HG03159 (cell line): ENCODE measurements at regions not wholly inside any gene's neighbourhood (a gene's known extent, or its start where the extent isn't known, plus 50 kb on each side); places are given as distances from the start of the nearest gene placed in this dataset.
A peak's percentile ranks its signal among the peaks of the same experiment; 100 is the strongest.

Experiments used
- ATAC-seq: cut with Tn5 transposase; IDR thresholded peaks from one replicate; pipeline ENCODE4 v1.9.1; 2021; ENCODE audit warnings: mild to moderate bottlenecking, moderate library complexity; ENCODE audit not compliant: unreplicated experiment

DNA sequence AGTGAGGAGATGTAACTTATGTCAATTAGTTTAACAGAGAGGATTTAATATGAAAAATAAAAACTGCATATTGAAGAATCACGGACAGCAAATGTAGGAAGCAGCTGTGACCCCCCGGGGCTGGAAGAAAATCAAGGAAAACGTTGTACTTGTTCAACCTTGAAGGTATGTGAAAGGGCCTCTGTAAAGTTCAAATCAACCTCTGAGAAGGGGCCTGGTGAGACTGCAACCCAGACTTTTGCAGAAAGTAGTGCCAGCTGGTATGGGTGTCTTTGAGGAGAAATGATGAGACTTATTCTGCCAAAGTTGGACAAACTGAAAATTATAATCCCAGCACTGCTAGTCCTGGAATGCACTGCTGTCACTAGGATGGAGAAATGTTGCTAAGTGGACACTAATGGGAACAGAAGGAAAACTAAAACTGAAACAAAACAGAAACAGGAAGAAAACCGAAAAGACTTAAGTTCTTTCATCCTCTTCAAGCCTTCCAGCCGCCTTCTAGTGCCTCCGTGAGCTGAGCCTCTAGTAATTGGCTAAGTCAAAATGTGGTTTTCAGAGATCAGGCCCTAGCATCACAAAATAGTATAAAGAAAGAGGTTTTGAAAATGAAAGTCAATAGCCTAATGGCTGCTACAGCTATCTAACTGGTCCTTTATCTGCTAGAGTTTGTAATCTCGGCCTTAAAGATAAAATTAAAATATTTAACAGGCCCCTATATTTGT, 253.7 kb upstream of the SORCS1 start:
- ATAC-seq: peak; percentile 64

DNA sequence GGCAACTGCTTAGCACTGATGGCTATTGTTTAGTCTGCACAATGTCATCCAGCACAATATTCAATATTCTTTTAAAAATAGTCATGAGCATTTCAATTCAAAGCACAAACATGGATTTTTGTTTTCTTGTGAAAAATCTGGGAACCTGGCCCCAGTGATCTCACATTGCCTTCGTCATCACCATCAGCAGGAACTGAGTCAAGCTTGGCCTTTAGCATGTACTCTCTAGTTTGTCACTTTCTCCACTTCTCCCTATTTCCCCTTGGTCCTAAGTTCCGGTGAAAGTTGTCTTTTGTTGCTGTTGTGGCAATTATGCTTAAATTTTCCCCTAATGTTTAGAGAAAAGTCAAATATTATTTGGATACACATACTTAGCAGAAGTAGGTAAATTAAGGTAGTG, 252.9 kb upstream of the SORCS1 start:
- ATAC-seq: no peak

DNA sequence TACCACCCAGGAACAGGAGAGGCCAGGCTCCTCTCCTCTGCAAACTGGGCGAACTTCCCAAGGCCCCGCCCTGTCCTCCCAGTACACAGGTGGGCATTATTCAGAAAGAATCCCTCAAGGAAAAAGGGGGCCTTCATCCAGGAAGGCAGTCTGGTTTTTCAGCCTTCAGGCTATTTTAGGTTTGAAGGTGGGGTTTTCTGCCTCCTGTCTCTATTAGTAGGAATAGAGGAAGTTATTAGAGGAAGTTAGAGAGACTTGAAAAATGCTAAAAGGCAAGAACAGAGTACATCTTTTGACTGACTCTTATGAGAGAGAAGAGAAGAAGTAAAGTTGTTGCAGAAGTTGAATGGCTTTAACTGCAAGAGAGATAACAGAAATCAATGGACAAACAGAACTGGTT, 250.9 kb upstream of the SORCS1 start:
- ATAC-seq: peak; percentile 52

DNA sequence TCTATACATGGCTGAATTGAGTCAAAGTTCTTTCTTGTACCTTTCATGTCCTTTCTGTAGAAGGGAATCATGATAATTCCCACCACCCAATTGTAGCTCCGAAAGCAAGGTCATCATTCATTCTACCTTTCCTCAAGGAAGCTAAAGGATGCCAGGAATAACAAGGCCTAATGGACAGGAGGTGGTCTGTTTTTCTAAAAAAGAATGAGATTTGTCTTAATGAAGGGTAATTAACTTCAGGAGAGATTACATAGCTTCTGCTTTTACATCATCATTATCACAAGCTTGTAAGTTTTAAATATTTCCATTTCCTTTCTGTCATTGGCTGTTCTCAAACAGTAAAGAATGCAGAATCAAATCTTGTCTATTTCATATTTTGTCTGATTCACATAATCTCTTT, 249.5 kb upstream of the SORCS1 start:
- ATAC-seq: no peak

DNA sequence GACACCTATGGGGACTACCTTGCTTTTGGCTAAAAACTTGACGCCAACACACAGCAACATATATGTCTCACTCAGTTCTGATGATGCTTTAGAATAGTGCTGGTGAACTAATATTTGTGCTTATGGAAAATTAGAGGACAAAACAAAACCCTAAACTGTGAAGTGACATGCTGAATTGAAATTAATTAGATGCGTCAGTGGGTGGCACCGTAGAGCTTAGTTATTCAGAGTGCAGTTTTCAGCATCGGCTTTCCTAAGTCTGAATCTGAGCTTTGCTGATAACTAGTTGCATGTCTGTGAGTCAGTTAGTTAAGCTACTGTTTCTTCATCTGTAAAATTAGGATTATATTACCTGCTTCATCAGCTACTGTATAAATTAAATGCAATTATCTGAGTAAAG, 245.0 kb upstream of the SORCS1 start:
- ATAC-seq: peak; percentile 76

DNA sequence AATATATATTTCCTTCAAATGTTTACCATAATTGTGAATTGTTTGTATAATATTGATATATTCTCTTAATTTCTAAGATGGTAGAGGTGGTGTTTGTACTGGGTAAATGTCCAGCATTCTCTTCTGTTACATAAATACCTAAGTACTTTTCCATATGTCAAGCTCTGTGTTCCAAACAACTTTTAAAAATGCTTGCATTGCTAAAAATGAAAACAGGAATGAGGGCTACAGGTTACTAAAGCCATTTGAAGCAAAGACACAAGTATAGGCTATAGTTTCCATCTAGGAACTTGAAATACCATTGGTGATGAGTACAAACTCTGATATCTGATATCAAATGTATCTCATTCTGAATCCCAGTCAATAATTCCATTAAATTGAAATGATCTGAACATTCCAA, 233.6 kb upstream of the SORCS1 start:
- no peak for ATAC-seq

DNA sequence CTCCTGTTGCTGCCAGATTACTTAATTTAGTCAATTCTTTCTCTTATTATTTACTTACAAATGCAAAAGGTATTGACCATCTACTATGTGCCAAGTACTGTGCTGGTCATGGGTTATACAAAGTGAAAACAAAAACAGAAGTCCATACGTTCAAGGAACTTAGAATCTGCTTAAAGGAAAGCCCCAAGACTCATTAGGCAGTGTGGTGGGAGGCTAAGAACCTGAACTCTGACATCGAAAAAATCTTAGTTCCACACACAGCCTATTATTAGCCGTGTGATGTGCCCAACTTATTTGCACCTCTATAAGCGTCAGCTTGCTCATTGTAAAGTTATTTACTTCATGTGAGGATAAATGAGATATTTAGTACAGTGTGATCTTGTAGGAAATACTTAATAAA, 227.4 kb upstream of the SORCS1 start:
- ATAC-seq: no peak

DNA sequence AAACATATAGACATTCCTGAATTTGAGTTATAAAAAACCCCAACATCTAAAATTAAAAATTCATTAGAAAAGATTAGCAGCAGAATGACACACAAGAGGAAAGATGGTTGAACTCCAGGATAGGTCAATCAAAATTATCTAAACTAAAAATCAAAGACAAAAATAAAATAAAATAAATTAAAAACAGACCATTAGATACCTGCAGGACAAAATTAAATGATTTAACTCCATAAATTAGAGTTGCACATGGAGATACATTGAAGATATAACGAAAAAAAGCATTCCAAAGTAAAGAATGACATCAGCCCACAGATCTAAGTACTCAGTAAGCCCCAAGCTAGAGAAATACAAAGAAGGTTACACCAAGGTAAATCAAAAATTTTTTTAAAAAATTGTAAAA, 226.1 kb upstream of the SORCS1 start:
- ATAC-seq: no peak

DNA sequence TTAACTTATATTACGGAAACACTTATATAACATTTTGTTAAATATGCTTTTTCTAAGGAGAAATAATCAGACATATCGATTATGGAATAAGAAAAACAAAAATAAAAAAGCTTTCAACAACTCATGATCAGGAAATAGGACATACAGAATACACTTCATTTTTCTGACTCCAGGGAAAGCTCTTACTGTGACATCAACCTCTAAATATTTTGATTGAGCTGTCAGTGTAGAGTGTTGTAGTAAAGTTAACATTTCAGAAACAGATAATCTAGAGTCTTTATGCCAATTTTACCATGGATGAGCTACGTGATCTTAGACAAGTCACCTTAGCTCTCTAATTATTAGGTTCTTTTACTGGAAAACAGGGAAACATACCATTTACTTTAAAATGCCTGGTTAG, 218.9 kb upstream of the SORCS1 start:
- ATAC-seq: no peak

DNA sequence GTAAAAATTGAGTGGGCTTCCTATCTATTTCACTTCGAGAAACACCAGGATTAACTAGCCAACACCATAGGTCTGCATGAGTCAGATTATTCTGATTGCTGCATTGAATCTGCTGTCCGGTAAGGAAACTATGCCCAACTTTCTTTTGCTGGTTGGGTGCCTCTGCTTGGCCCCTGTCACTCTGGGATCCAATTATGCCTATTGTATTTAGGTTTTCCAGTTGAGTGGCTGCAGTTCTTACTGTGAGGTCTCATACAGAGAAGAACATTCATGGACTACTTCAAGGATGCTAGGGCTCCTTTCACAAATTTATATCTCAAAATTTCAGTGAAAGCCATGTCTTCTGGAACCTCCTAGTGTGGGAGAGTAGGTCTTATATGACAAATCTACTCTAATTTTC, 215.1 kb upstream of the SORCS1 start:
- ATAC-seq: no peak

DNA sequence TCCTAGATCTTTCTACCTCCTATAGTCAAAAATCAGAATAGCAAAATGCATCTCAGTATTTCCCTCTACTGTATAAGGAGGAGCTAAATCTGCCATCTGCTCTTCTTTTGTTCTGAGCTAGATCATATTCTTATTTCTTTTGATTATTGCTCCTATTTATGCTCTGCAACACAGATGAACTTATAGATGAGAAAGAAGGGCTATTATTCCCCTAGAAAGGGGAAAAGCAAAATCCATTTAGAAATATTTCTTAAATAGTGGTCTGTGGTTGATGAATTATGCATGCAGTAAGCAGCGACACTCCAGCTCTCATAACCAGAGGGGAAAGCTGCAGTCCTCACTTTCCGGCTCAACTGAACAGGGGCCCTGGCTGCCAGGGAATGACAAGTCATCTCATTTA, 207.3 kb upstream of the SORCS1 start:
- no peak for ATAC-seq

DNA sequence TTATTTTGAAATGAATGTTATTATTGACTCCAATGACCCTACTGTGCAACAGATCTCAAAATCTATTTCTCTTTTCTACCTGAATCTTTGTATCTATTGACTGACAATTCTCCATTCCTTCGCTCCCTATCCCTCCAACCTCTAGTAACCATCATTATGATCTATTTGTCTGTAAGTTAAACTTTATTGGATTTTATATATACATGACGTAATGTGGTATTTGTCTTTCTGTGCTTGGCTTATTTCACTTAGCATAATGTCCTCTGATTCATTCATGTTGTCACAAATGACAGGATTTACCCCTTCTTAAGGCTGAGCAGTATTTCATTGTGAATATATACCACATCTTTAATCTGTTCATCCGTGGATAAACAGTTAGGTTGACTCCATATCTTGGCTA, 200.4 kb upstream of the SORCS1 start:
- no peak for ATAC-seq

DNA sequence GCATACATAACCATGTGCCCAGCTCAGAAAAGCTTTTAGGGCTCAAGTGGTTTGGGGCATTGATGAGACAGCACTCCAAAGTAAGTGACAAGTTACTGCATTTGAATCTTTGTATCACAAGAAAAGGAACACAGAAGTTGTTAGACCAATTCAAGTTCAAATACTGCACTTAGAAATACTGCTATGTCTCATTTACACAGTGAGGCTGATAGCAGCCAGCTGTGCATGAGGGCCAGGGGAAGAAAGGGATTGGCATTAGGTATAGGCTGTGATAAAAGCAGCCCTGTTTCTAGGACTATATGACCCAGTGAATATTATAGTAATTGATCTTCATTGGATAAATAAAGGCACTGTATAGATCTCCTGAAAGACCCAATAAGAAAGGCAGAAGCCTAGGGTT, 197.8 kb upstream of the SORCS1 start:
- no peak for ATAC-seq

DNA sequence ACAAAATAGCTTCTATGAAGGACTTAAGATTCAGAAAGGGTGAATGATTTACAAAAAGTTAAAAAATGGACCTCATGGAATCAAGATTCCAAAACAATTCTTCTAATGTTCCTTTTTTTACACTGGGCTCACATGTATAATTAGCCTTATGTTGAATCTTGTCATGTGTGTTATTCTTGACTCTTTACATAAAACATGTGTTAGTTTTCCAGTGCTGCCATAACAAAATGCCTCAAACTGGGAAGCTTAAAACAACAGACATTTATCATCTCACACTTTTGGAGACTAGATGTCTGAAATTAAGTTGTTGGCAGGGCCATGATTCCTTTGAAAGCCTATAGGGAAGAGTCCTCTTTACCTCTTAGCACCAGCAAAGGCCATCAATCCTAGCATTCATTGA, 192.5 kb upstream of the SORCS1 start:
- no peak for ATAC-seq

DNA sequence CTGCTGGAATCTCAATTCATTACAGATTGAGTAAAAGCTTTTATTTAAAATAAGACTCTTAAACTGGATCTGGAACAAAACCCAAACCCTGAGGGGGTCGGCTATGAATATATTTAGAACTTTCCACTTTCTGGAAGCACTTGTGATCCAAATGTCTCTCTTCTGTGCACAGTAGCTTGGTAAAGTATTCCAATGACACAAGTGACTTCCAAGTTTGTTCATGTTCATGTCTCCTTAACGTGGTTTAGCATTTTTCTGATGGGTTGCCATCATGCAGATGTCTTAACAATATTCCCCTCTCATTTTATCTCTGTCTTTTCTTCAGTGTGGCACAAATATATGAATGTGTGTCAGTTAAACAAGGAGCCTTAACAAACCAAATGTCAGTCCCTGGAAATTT, 191.9 kb upstream of the SORCS1 start:
- no peak for ATAC-seq

DNA sequence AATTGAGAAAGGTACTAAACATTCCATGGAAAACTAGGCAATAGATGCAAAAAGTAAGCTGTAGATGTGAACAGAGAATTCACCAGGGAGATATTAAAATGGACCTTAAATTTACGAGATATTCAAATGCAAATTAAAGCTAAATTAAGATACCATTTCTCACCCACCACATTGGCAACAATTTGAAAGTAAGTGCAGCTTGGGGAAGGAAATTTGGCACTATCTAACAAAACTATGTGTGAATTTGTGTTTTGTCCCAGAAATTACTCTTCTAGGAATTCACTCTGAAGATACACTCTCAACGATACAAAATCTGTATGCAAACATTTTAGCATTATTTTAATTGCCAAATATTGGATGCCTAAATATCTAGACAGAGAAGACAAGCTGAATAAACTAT, 178.2 kb upstream of the SORCS1 start:
- no peak for ATAC-seq

DNA sequence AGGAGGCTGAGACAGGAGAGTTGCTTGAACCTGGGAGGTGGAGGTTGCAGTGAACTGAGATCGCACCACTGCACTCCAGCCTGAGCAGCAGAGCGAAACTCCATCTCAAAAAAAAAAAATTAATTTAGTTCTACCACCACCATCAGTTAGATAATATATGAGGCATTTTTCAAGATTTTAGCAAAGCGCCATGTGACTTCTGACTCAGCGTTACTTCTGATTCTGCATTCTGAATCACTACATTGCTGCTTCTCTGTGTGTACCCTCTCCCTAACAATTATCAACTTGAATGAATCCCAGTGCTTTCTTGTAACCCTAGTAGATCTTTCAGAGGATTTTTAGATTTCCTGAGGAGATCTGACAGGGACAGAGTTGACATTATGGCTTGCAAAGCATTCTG, 176.8 kb upstream of the SORCS1 start:
- ATAC-seq: no peak

DNA sequence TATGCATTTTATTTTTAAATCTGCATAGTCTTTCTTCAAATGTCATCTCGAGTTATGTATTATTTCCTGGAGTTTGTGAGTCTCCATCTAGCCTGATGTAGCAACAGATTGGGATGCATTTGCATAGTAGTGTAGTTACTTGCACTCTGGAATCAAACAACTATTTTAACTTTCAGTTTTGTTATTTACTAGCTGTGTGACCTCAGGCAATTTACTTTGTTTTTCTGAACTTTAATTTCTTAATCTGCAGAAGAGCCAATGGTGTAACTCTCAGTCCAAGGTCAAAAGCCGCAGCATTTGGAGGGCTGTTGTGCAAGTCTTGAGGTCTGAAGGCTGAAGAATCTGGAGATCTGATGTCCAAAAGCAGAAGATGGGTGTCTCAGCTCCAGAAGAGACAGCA, 175.8 kb upstream of the SORCS1 start:
- no peak for ATAC-seq

DNA sequence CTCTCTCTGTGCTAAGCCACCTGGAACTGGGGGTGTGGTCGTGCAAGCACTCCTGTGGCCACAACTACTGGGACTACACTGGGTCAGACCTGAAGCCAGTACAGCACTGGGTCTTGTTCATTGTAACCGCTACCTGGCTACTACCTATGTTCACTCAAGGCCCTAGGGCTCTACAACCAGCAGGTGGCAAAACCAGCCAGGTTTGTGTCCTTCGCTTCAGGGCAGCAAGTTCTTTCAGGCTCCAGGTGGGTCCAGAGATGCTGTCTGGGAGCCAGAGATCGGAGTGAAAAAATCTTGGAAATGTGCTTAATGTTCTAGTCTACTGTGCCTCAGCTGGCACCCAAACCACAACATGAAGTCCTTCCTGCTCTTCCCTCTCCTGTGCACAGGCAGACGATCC, 171.6 kb upstream of the SORCS1 start:
- no peak for ATAC-seq

DNA sequence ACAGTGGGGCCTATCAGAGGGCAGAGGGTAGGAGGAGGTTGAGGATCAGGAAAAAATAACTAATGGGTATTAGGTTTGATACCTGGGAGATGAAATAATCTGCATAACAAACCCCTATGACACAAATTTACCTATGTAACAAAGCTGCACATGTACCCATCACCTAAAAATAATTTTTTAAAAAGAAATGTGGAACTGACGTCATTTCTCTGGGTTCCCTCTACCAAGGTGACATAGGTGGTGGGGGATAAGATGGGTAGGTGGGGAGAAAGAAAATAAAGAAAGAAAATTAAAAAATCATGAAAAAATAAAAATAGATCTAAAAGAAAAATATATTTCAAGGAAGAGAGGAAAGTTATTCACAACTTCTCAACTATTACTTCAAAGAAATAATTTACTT, 153.1 kb upstream of the SORCS1 start:
- no peak for ATAC-seq

DNA sequence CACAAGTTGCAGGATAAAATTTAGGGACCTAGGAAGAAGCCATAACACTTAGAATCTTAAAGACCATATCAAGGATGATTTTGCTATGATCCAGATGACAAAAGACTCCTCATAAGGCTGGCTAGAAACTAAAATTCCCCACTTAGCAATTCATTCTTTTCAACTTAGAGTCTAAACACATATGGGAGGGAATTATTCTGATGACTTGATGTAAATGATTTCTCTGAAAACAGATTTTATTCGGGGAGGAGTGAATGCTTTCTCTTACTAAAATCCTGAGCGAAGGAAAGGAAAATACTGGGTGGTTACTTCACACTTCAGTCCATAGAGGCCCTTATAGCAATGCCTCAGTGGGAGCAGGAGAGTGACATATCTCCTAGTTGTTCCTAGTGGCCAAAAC, 138.7 kb upstream of the SORCS1 start:
- no peak for ATAC-seq

DNA sequence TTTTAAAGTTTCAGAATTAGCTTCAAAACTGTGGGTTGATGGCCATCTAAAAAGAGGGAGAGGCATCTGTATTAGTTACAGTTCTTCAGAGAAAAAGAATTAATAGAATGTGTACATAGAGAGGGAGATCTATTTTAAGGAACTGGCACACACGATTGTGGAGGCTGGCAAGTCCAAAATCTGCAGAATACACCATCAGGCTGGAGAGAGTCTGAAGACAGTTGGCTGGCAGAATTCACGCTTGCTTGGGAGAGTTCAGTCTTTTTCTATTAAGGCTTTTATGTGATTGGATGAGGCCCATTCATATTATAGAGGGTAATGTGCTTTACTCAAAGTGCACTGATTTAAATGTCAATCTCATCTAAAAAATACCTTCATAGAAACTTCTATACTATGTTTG, 135.1 kb upstream of the SORCS1 start:
- no peak for ATAC-seq

DNA sequence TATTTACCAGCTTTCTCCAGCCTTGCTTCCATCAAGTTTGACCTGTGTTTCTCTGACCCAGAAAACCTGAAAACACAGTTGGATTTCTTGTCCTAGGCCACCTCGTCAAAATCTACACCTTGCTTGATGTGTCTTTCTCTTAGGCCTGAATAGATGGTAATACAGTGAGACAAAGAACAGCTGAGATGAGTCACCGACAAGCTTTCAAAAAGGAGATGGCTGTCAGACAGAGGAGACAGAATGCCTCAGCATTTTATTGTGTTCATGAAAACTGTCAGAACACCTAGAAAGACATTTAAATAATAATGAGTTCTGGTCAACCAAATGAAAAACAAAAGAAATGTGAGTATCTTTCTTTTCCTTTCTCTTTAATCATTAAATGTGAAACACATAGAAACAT, 119.7 kb upstream of the SORCS1 start:
- ATAC-seq: no peak

DNA sequence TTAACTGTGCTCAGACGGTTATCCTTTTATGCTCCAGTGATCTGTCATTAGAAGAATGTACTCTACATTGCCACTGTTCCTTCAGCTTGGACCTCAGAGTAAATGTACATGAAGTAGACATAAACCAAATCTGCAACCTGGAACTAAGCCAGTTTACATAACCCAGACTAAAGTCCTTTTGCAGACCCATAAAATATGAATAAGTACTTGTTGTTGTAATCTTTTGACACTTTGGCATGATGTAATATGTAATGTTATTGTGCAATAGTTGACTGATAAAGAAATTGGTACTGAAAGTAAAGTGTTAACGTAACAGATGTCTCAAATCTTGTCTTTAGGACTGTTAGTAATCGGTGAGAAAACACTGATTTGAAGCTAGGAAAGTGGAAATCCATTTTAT, 115.8 kb upstream of the SORCS1 start:
- no peak for ATAC-seq
